GM18951 (cell line): ENCODE measurements at regions not wholly inside any gene's neighbourhood (a gene's known extent, or its start where the extent isn't known, plus 50 kb on each side); places are given as distances from the start of the nearest gene placed in this dataset.

ENCODE experiments used
- POLR2A ChIP-seq: IDR thresholded peaks from 4 replicates; pipeline ENCODE4 v1.6.1; 2011; ENCODE audit warnings: mild to moderate bottlenecking; ENCODE audit not compliant: insufficient read length, insufficient read depth; ENCODE audit errors: extremely low read depth
- in situ Hi-C: fragments of 300-500 bp; cut with MboI; formaldehyde crosslinking; loops from one replicate; pipeline ENCODE4 v1.12.0; 2022; ENCODE audit warnings: low sequenced_read_pairs, mixed read lengths, inconsistent platforms; ENCODE audit not compliant: unreplicated experiment

DNA sequence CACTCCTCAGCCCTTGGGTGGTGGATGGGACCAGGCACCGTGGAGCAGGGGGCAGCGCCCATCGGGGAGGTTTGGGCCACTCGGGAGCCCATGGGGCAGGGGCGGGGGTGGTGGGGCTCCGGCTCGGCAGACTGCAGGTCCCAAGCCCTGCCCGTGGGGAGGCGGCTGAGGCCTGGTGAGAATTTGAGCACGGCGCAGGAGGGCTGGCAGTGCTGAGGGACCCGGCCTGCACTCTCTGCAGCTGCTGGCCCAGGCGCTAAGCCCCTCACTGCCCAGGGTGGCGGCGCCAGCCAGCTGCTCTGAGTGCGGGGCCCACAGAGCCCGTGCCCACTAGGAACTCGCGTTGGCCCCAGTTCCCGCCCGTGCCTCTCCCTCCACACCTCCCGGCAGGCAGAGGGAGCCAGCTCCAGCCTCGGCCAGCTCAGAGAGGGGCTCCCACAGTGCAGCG lies 182.1 kb upstream of the OPRM1 start:
- TF ChIP-seq POLR2A: no peak
- in situ Hi-C loops: no loop called here

GRCh38 chr6:153852481-153852880 lies 186.6 kb upstream of the OPRM1 start:
- TF ChIP-seq POLR2A: no peak
- in situ Hi-C loops: no loop called here

GRCh38 chr6:153852034-153852433 lies 187.0 kb upstream of the OPRM1 start:
- TF ChIP-seq POLR2A: no peak
- in situ Hi-C loops: no loop called here

DNA sequence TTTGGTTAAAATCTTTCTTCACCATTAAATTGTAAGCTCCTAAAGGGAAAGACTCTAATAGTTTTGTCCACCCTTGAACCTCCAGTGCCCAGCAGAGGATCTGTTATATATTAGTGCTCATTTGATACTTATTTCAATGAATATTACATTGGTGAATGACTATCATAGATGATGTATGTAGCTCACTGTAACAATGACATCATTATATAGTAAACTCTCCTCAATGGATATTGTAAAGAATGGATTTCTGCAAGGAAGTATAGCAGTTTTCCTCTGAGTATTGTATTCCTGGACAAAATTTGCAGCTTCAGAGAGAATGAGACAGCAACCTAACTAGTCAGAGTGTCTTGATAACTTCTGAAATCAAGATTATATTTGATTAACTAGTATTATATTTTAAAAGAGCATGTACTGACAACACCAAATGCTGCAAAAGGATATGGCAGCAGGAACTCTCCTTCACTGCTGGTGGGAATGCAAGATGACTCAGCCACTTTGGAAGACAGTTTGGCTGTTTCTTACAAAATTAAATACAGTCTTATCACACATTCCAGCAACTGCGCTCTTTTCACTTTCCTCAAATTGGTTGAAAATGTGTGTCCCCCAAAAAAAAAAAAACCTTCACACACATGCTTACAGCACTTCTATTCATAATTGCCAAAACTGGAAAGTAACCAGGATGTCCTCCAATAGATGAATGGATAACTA lies 189.8 kb upstream of the OPRM1 start:
- no peak for TF ChIP-seq POLR2A
- in situ Hi-C loops: no loop called here

DNA sequence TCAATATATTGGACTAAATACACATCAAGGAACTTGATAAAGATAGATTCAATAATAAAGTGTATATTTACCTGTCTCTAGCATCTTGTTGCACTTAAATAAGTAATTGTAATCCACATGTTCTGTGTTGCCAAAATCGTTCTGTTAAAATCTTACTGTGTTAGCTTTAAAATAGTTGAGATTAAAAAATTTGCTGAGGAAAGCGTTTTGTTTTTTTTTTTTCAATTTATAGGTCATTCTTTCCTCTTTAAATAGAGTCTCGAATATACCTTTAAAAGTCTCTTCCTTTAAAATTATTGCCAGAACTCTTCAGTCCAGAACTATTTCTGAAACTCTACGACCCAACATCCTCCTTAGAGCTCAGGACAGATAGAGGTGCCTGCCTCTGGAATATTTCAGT lies 195.6 kb upstream of the OPRM1 start:
- in situ Hi-C loops: no loop called here
- no peak for TF ChIP-seq POLR2A

GRCh38 chr6:153842491-153842890 lies 196.5 kb upstream of the OPRM1 start:
- in situ Hi-C loops: no loop called here
- TF ChIP-seq POLR2A: no peak

DNA sequence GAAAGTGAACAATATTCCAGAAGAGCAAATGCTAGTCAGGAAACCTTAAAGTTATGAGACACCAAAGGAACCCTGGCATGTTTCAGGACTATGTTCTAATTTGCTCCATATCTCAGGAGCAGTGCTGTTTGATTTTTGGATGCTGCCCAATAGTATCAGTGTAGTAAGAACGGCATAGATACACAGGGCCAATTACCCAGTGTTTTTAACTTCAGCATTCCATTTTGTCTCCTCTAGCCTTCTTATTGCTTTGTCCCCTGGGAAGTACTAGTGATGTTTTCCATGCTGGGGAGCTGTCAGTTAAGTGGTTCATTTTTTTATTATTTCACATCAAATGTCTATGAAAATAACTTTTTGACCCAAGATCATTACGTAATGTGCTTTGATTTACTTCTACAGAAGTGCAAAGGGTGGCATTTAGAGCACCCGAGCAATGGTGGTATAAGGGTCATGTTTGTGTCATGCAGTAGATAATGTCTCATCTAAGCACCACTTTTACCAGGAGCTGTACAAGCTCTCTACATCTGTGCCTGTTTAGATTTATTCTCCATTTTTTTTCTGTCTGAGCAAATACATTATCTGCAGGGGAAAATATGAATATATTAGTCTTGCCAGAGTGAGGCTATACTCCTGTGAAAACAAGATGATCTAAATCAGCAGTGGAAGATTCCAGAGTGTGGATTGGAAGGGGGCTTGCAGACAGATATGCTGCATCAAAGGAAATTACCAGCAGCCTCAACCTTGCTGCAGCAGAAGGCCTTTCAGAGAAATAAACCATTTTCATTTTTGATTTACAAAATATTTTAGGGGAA lies 198.8 kb upstream of the OPRM1 start:
- no peak for TF ChIP-seq POLR2A
- in situ Hi-C loops: no loop called here

DNA sequence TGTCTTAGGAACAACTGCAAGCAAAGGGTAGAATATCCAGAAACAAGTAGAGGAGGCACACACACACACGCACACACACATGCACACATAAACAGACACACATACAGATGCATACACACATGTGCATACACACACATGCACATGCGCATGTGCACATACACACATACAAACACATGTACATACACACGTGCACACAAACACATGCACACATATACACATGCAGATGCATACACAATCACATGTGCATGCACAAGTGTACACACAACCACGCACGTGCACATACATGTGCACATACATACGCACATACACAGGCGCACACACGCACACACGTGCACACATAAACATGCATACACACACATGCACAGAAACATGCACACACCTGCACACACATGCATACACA lies 206.5 kb upstream of the OPRM1 start:
- no peak for TF ChIP-seq POLR2A
- in situ Hi-C loops: no loop called here

GRCh38 chr6:153831350-153832078 lies 207.5 kb upstream of the OPRM1 start:
- in situ Hi-C loops: no loop called here
- TF ChIP-seq POLR2A: no peak

DNA sequence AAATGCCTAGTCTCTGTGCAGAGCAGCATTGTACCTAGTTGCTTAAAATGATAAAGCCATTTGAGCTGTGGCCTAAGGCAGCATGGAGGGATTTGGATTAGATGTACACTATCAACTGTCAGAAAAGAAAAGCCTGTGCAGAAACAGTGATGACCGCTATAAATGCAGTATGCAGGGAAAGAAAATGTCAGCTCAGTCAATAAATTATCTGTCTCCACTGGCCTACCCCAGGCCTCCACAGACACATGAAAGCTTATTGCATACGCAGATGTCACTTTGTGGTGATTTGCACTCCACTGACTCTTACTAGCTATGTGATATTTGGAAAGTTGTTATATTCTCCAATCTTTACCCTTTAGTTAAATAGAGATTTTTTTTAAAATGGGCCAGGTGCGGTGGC lies 221.9 kb upstream of the OPRM1 start:
- in situ Hi-C loops: no loop called here
- no peak for TF ChIP-seq POLR2A

- in situ Hi-C loops: no loop called here
- TF ChIP-seq POLR2A: no peak
Measured at GRCh38 chr6:153816366-153816765, 222.7 kb upstream of the OPRM1 start.

- in situ Hi-C loops: no loop called here
- TF ChIP-seq POLR2A: no peak
Measured at GRCh38 chr6:153814136-153814535, 224.9 kb upstream of the OPRM1 start.

DNA sequence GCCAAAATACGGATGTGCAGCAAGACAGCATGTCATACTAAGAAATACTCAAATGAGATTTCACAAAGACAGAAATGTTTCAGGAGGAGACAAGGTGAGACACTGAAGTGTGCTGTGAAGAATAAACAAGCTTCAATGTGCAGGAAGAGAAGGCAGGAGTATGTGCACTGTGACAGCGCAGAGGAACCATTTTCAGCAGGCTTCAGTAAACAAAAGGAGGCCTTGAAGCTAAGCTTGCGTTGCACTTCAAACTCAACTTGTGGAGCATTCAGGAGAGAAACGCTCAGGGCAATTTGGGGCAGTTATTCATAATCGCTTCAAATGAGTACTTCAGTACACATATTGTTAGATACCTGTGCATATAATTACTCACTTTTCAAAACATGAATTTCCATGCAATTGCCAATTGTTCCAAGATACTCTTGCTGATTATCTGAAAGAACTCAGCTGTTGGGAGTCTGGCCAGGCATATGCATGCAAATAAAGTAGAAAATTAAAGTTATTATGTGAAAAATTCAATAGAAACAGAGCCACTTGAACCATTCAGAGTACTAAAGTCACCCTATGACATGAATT lies 234.2 kb upstream of the OPRM1 start:
- TF ChIP-seq POLR2A: no peak
- in situ Hi-C loops: no loop called here
